HEK293 (cell line): ENCODE measurements at regions not wholly inside any gene's neighbourhood (a gene's known extent, or its start where the extent isn't known, plus 50 kb on each side); places are given as distances from the start of the nearest gene placed in this dataset.

Source experiments
- CTCF ChIA-PET: fragments of 350-600 bp; formaldehyde crosslinking; extraction: SDS; loops from one replicate; lab custom pipeline; 2021; ENCODE audit warnings: antibody characterized with exemption; lab: Yijun Ruan, JAX
- POLR2A ChIA-PET: fragments of 300-600 bp; formaldehyde crosslinking; extraction: SDS; loops from one replicate; lab custom pipeline; 2020; ENCODE audit warnings: antibody characterized with exemption, inconsistent platforms; lab: Yijun Ruan, JAX
- H3K27ac ChIP-seq: fragments of 200-500 bp; sonication (Bioruptor generic); 2 replicates; pipeline ENCODE4 v1.5.1; 2014; ENCODE audit warnings: low read depth, low read length, control low read depth, inconsistent platforms; ENCODE audit errors: extremely low read depth
- H3K36me3 ChIP-seq, 2 experiments: fragments of 200-500 bp in 1 of 2; sonication (Bioruptor generic) in 1 of 2; 1 replicate in 1 of 2; 2 replicates in 1 of 2; pipeline ENCODE4 v1.5.1; 2014 to 2017; ENCODE audit warnings: inconsistent platforms in 2 of 2, low read length in 2 of 2; ENCODE audit not compliant: control insufficient read depth in 2 of 2, insufficient read depth in 1 of 2
- H3K4me1 ChIP-seq: fragments of 200-500 bp; sonication (Bioruptor generic); 2 replicates; pipeline ENCODE4 v1.5.1; 2014; ENCODE audit warnings: mild to moderate bottlenecking, low read length, inconsistent platforms; ENCODE audit not compliant: control insufficient read depth, insufficient read depth
- H3K4me3 ChIP-seq: 2 replicates; pipeline ENCODE4 v1.5.1; 2011; ENCODE audit warnings: low read depth, mild to moderate bottlenecking, control low read depth, low read length, moderate library complexity
- H3K9me3 ChIP-seq: fragments of 200-500 bp; sonication (Bioruptor generic); 2 replicates; pipeline ENCODE4 v1.5.1; 2014; ENCODE audit warnings: low read depth, low read length, inconsistent platforms; ENCODE audit not compliant: control insufficient read depth, insufficient read depth
- ATF2 ChIP-seq: fragments of 450-650 bp; formaldehyde crosslinking; IDR thresholded peaks from 2 replicates; pipeline ENCODE4 v1.5.1; 2016; ENCODE audit warnings: missing biosample characterization, missing genetic modification characterization, low read depth
- BCL6B ChIP-seq: fragments of 450-650 bp; formaldehyde crosslinking; IDR thresholded peaks from 2 replicates; pipeline ENCODE4 v1.5.1; 2017; ENCODE audit warnings: missing biosample characterization, missing genetic modification characterization
- HOXA7 ChIP-seq: sonication (generic); formaldehyde crosslinking; IDR thresholded peaks from 2 replicates; pipeline ENCODE4 v1.8.1; 2022; ENCODE audit warnings: missing genetic modification reagents, borderline replicate concordance
- INSM2 ChIP-seq: fragments of 450-650 bp; formaldehyde crosslinking; IDR thresholded peaks from 2 replicates; pipeline ENCODE4 v1.5.1; 2016; ENCODE audit warnings: missing biosample characterization, missing genetic modification characterization
- SCRT1 ChIP-seq: fragments of 450-650 bp; formaldehyde crosslinking; IDR thresholded peaks from 2 replicates; pipeline ENCODE4 v1.5.1; 2016; ENCODE audit warnings: missing biosample characterization, missing genetic modification characterization, borderline replicate concordance
- ZNF10 ChIP-seq: fragments of 450-650 bp; formaldehyde crosslinking; IDR thresholded peaks from 2 replicates; pipeline ENCODE4 v1.5.1; 2017; ENCODE audit warnings: missing biosample characterization, missing genetic modification characterization
- ZNF121 ChIP-seq: fragments of 450-650 bp; formaldehyde crosslinking; IDR thresholded peaks from 2 replicates; pipeline ENCODE4 v1.5.1; 2016; ENCODE audit warnings: missing biosample characterization, missing genetic modification characterization
- ZNF202 ChIP-seq: fragments of 450-650 bp; formaldehyde crosslinking; IDR thresholded peaks from 2 replicates; pipeline ENCODE4 v1.5.1; 2016; ENCODE audit warnings: missing biosample characterization, missing genetic modification characterization, borderline replicate concordance
- ZNF311 ChIP-seq: fragments of 450-650 bp; formaldehyde crosslinking; IDR thresholded peaks from 2 replicates; pipeline ENCODE4 v1.5.1; 2017; ENCODE audit warnings: missing biosample characterization, missing genetic modification characterization, borderline replicate concordance
- ZNF366 ChIP-seq: fragments of 450-650 bp; formaldehyde crosslinking; conservative IDR thresholded peaks from 2 replicates; pipeline ENCODE4 v1.5.1; 2016; ENCODE audit warnings: missing biosample characterization, missing genetic modification characterization
- ZNF449 ChIP-seq: fragments of 450-650 bp; formaldehyde crosslinking; IDR thresholded peaks from 2 replicates; pipeline ENCODE4 v1.5.1; 2017; ENCODE audit warnings: missing biosample characterization, mild to moderate bottlenecking, missing genetic modification characterization, moderate library complexity
- ZNF521 ChIP-seq: fragments of 450-650 bp; formaldehyde crosslinking; IDR thresholded peaks from 2 replicates; pipeline ENCODE4 v1.5.1; 2017; ENCODE audit warnings: missing biosample characterization, mild to moderate bottlenecking, missing genetic modification characterization
- ZNF571 ChIP-seq: fragments of 450-650 bp; formaldehyde crosslinking; IDR thresholded peaks from 2 replicates; pipeline ENCODE4 v1.5.0; 2017; ENCODE audit warnings: missing biosample characterization, missing genetic modification characterization
- ZNF624 ChIP-seq: fragments of 450-650 bp; formaldehyde crosslinking; IDR thresholded peaks from 2 replicates; pipeline ENCODE4 v1.5.1; 2017; ENCODE audit warnings: missing biosample characterization, missing genetic modification characterization
- TF ChIP-seq, protein P1 (sequence below): fragments of 450-650 bp; formaldehyde crosslinking; IDR thresholded peaks from 2 replicates; pipeline ENCODE4 v1.5.1; 2016; ENCODE audit warnings: missing biosample characterization, missing genetic modification characterization

GRCh38 chr18:42614619-42615293 is 500.7 kb downstream of the RIT2 start:
- CTCF ChIA-PET: no interaction called here
- H3K36me3 ChIP-seq: no peaks in the 10 kb centered on the region

GRCh38 chr18:42617221-42617620 is 498.3 kb downstream of the RIT2 start:
- no peak overlapping the region for H3K4me3 ChIP-seq
- H3K27ac ChIP-seq: no peak overlapping the region
- POLR2A ChIA-PET: no interaction called here
- no peaks in the 10 kb centered on the region for H3K9me3 ChIP-seq
- CTCF ChIA-PET: interaction anchor here (1.1 kb wide), 1 partner anchor 21 kb away, joined by 4 read pairs; no protein-coding TSS in a partner anchor
- H3K4me1 ChIP-seq: peaks cover 6% of the 10 kb centered on the region; the same call in 1 of the 2 replicates
- TF ChIP-seq ZNF311 (tag by site-specific recombination) (no peak), INSM2 (tag by site-specific recombination) (no peak), SCRT1 (tag by site-specific recombination) (no peak), HOXA7 (CRISPR knock-in tag) (no peak), ZNF202 (tag by site-specific recombination) (no peak), ZNF366 (tag by site-specific recombination) (no peak), ZNF624 (tag by site-specific recombination) (no peak), ZNF449 (no peak), ZNF521 (tag by site-specific recombination) (no peak)
- TF ChIP-seq, all 188 proteins: peak for 0
- H3K36me3 ChIP-seq: no peaks in the 10 kb centered on the region

More at GRCh38 chr18:42614619-42615293, 500.7 kb downstream of the RIT2 start:
- Histone ChIP-seq H3K4me3 (no peak overlapping the region), H3K4me1 (peaks cover 3% of the 10 kb centered on the region; the same call in 1 of the 2 replicates)
- POLR2A ChIA-PET: no interaction called here
- no peak for TF ChIP-seq ZNF571 (tag by site-specific recombination)
- 0 out of 2 replicates have a peak, but pooled peaks have one; percentile 57 for TF ChIP-seq ATF2
- no peak for TF ChIP-seq ZNF121 (tag by site-specific recombination)
- TF ChIP-seq, protein P1, sequence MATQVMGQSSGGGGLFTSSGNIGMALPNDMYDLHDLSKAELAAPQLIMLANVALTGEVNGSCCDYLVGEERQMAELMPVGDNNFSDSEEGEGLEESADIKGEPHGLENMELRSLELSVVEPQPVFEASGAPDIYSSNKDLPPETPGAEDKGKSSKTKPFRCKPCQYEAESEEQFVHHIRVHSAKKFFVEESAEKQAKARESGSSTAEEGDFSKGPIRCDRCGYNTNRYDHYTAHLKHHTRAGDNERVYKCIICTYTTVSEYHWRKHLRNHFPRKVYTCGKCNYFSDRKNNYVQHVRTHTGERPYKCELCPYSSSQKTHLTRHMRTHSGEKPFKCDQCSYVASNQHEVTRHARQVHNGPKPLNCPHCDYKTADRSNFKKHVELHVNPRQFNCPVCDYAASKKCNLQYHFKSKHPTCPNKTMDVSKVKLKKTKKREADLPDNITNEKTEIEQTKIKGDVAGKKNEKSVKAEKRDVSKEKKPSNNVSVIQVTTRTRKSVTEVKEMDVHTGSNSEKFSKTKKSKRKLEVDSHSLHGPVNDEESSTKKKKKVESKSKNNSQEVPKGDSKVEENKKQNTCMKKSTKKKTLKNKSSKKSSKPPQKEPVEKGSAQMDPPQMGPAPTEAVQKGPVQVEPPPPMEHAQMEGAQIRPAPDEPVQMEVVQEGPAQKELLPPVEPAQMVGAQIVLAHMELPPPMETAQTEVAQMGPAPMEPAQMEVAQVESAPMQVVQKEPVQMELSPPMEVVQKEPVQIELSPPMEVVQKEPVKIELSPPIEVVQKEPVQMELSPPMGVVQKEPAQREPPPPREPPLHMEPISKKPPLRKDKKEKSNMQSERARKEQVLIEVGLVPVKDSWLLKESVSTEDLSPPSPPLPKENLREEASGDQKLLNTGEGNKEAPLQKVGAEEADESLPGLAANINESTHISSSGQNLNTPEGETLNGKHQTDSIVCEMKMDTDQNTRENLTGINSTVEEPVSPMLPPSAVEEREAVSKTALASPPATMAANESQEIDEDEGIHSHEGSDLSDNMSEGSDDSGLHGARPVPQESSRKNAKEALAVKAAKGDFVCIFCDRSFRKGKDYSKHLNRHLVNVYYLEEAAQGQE (tag by site-specific recombination): no peak
- 0 out of 2 replicates have a peak, but pooled peaks have one; percentile 35 for TF ChIP-seq BCL6B (tag by site-specific recombination)
- no peak for TF ChIP-seq ZNF10 (tag by site-specific recombination)
- TF ChIP-seq, all 188 proteins: peak for 2
- no peak overlapping the region for H3K27ac ChIP-seq
- H3K9me3 ChIP-seq: no peaks in the 10 kb centered on the region
